ENCODE measurements at regions not wholly inside any gene's neighbourhood (a gene's known extent, or its start where the extent isn't known, plus 50 kb on each side); places are given as distances from the start of the nearest gene placed in this dataset.

DNA sequence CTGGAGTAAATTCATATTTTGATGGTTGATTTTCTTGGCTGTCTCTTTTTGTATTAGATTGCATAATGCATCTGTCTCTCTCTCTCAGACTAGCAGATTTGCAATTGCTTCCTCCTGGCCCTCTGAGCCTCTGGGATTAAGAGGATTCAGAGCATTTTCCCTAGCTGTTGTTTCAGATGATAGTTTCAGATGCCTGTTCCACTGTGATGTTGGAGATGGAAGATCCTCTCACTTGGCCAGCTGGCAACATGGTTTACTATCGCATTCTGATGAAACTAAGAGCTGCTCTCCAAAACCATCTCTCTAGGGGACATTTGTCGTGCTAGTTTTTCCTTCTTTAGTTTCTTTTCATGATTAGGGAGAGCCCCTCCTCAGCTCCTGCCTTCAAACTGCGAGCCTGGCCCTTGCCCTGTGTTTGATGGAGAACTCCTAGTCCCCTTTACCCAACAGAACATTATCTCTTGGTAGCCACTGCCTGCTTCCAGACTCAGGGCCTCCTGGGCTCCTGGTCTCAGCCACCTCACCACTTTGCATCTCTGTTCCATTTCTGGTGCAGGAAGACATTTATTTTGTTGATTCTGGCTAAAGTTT is 244.6 kb downstream of the B3GLCT start:
- TF ChIP-seq MTA1 (IDR thresholded peaks at IDR 0.05; ENCODE audit: borderline replicate concordance) (no peak), MCM2 (IDR thresholded peaks at IDR 0.05; ENCODE audit: low read depth) (no peak), SMARCA4 (IDR thresholded peaks at IDR 0.05) (no peak), FOXP4 (CRISPR knock-in tag; IDR thresholded peaks at IDR 0.05; ENCODE audit: borderline replicate concordance) (no peak), ZNF644 (tag; IDR thresholded peaks at IDR 0.05; ENCODE audit: low read depth) (no peak)
- TF ChIP-seq, protein P1, sequence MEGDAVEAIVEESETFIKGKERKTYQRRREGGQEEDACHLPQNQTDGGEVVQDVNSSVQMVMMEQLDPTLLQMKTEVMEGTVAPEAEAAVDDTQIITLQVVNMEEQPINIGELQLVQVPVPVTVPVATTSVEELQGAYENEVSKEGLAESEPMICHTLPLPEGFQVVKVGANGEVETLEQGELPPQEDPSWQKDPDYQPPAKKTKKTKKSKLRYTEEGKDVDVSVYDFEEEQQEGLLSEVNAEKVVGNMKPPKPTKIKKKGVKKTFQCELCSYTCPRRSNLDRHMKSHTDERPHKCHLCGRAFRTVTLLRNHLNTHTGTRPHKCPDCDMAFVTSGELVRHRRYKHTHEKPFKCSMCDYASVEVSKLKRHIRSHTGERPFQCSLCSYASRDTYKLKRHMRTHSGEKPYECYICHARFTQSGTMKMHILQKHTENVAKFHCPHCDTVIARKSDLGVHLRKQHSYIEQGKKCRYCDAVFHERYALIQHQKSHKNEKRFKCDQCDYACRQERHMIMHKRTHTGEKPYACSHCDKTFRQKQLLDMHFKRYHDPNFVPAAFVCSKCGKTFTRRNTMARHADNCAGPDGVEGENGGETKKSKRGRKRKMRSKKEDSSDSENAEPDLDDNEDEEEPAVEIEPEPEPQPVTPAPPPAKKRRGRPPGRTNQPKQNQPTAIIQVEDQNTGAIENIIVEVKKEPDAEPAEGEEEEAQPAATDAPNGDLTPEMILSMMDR (IDR thresholded peaks at IDR 0.05 in 2 of 3, conservative IDR thresholded peaks at IDR 0.05 in 1 of 3; ENCODE audit: insufficient read depth in 2 of 3, low read depth in 1 of 3, low read length in 3 of 3): no peak
- TF ChIP-seq, protein P2, sequence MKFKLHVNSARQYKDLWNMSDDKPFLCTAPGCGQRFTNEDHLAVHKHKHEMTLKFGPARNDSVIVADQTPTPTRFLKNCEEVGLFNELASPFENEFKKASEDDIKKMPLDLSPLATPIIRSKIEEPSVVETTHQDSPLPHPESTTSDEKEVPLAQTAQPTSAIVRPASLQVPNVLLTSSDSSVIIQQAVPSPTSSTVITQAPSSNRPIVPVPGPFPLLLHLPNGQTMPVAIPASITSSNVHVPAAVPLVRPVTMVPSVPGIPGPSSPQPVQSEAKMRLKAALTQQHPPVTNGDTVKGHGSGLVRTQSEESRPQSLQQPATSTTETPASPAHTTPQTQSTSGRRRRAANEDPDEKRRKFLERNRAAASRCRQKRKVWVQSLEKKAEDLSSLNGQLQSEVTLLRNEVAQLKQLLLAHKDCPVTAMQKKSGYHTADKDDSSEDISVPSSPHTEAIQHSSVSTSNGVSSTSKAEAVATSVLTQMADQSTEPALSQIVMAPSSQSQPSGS (CRISPR knock-in tag; IDR thresholded peaks at IDR 0.05): no peak

Data from K562 (cell line).